ELF-1 (cell line): ENCODE measurements at regions not wholly inside any gene's neighbourhood (a gene's known extent, or its start where the extent isn't known, plus 50 kb on each side); places are given as distances from the start of the nearest gene placed in this dataset.
"Not testable (repeated sequence)": the region's sequence is repeated elsewhere in the genome, so short reads cannot be mapped to it uniquely, and the experiment has no call there.

Source experiments
- DNase-seq: peaks from one replicate; pipeline ENCODE4 v3.0.0-alpha.2; 2016; ENCODE audit warnings: low read depth, low spot score

- DNase-seq = no peak
Measured at GRCh38 chr4:158122501-158122900, 50.3 kb downstream of the GASK1B start.

- DNase-seq = no peak
Measured at GRCh38 chr4:158121161-158121579, 51.7 kb downstream of the GASK1B start.

- not testable (repeated sequence) for DNase-seq
Measured at GRCh38 chr4:158120645-158121151, 52.1 kb downstream of the GASK1B start.

- DNase-seq = no peak
Measured at GRCh38 chr4:158112611-158113010, 60.2 kb downstream of the GASK1B start.

- no peak for DNase-seq
Measured at GRCh38 chr4:158111241-158111640, 61.6 kb downstream of the GASK1B start.

- no peak for DNase-seq
Measured at GRCh38 chr4:158102904-158103303, 69.9 kb downstream of the GASK1B start.

- peak; percentile 33 for DNase-seq
Measured at GRCh38 chr4:158099686-158100085, 73.1 kb downstream of the GASK1B start.

GRCh38 chr4:158098802-158099201 lies 74.0 kb downstream of the GASK1B start:
- DNase-seq = no peak

GRCh38 chr4:158094413-158095134 lies 78.3 kb downstream of the GASK1B start:
- peak; percentile 82 for DNase-seq

- DNase-seq = no peak
Measured at GRCh38 chr4:158090323-158090722, 82.5 kb downstream of the GASK1B start.

GRCh38 chr4:158089897-158090296 lies 82.9 kb downstream of the GASK1B start:
- not testable (repeated sequence) for DNase-seq

- no peak for DNase-seq
Measured at GRCh38 chr4:158080354-158080753, 92.5 kb downstream of the GASK1B start.

GRCh38 chr4:158079661-158080060 lies 93.2 kb downstream of the GASK1B start:
- DNase-seq = no peak

- no peak for DNase-seq
Measured at GRCh38 chr4:158077835-158078234, 95.0 kb downstream of the GASK1B start.

GRCh38 chr4:158074851-158075250 lies 98.0 kb downstream of the GASK1B start:
- DNase-seq = no peak

GRCh38 chr4:158071931-158072330 lies 100.9 kb downstream of the GASK1B start:
- DNase-seq = no peak

GRCh38 chr4:158068068-158068467 lies 104.8 kb downstream of the GASK1B start:
- DNase-seq = no peak

- DNase-seq = no peak
Measured at GRCh38 chr4:158067646-158068045, 105.2 kb downstream of the GASK1B start.

GRCh38 chr4:158065603-158066002 lies 107.2 kb downstream of the GASK1B start:
- no peak for DNase-seq

- DNase-seq = no peak
Measured at GRCh38 chr4:158065176-158065575, 107.6 kb downstream of the GASK1B start.

GRCh38 chr4:158056689-158057245 lies 116.1 kb downstream of the GASK1B start:
- peak; percentile 6 for DNase-seq

GRCh38 chr4:158055668-158056067 lies 117.2 kb downstream of the GASK1B start:
- DNase-seq = no peak

- DNase-seq = no peak
Measured at GRCh38 chr4:158053801-158054200, 119.0 kb downstream of the GASK1B start.
